ENCODE measurements at regions not wholly inside any gene's neighbourhood (a gene's known extent, or its start where the extent isn't known, plus 50 kb on each side); places are given as distances from the start of the nearest gene placed in this dataset.

- FAIRE-seq (no peak), DNase-seq (ENCODE audit: insufficient read length, low spot score) (no peak)
- TF ChIP-seq SPI1 (IDR thresholded peaks at IDR 0.05; ENCODE audit: low read depth, low read length) (no peak), POLR2A (IDR thresholded peaks at IDR 0.05; ENCODE audit: low read depth, low read length) (no peak), TAF1 (IDR thresholded peaks at IDR 0.05; ENCODE audit: low read depth, low read length) (no peak)
Measured at GRCh38 chr20:52754366-52754765, 217.8 kb upstream of the TSHZ2 start.

GRCh38 chr20:52752023-52752422 lies 220.1 kb upstream of the TSHZ2 start:
- no peak for TF ChIP-seq POU2F2 (IDR thresholded peaks at IDR 0.05; ENCODE audit: low read depth, low read length)
- no peak for TF ChIP-seq PAX5 (IDR thresholded peaks at IDR 0.05; ENCODE audit: insufficient read depth, low read length, severe bottlenecking)
- no peak for TF ChIP-seq TAF1 (IDR thresholded peaks at IDR 0.05; ENCODE audit: low read depth, low read length)
- TF ChIP-seq POLR2A (IDR thresholded peaks at IDR 0.05; ENCODE audit: low read depth, low read length) = no peak
- TF ChIP-seq POLR2AphosphoS5 (IDR thresholded peaks at IDR 0.05; ENCODE audit: low read depth, low read length) = no peak
- no peak for TF ChIP-seq SPI1 (IDR thresholded peaks at IDR 0.05; ENCODE audit: low read depth, low read length)
- FAIRE-seq (no peak), DNase-seq (ENCODE audit: insufficient read length, low spot score) (no peak)

DNA sequence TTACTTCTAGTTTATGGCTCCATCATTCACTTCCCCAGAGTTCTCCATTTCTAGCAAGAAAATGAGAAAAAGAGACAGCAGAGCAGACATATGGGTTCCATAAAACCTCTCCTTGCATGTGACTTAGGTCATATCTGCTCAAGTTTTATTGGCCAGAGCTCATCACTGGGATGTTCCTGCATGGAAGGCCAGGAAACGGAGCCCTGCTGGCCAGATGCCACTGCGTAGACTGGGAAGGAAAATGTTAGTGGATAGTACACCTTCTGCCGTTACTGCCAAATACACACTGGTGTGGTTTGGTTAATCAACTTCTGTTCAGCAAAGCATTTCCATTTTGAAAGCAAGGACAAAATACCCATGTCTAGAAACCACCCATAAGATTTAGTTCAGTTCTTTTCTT lies 220.6 kb upstream of the TSHZ2 start:
- FAIRE-seq (no peak), DNase-seq (ENCODE audit: insufficient read length, low spot score) (no peak)
- TF ChIP-seq SPI1 (IDR thresholded peaks at IDR 0.05; ENCODE audit: low read depth, low read length) (no peak), POLR2A (IDR thresholded peaks at IDR 0.05; ENCODE audit: low read depth, low read length) (no peak), POU2F2 (IDR thresholded peaks at IDR 0.05; ENCODE audit: low read depth, low read length) (no peak), TAF1 (IDR thresholded peaks at IDR 0.05; ENCODE audit: low read depth, low read length) (no peak), POLR2AphosphoS5 (IDR thresholded peaks at IDR 0.05; ENCODE audit: low read depth, low read length) (no peak), PAX5 (IDR thresholded peaks at IDR 0.05; ENCODE audit: insufficient read depth, low read length, severe bottlenecking) (no peak)

- FAIRE-seq (no peak), DNase-seq (ENCODE audit: insufficient read length, low spot score) (no peak)
- TF ChIP-seq TAF1 (IDR thresholded peaks at IDR 0.05; ENCODE audit: low read depth, low read length) = no peak
- no peak for TF ChIP-seq SPI1 (IDR thresholded peaks at IDR 0.05; ENCODE audit: low read depth, low read length)
- TF ChIP-seq POLR2AphosphoS5 (IDR thresholded peaks at IDR 0.05; ENCODE audit: low read depth, low read length) = no peak
- TF ChIP-seq POU2F2 (IDR thresholded peaks at IDR 0.05; ENCODE audit: low read depth, low read length) = no peak
- TF ChIP-seq PAX5 (IDR thresholded peaks at IDR 0.05; ENCODE audit: insufficient read depth, low read length, severe bottlenecking) = no peak
- TF ChIP-seq POLR2A (IDR thresholded peaks at IDR 0.05; ENCODE audit: low read depth, low read length) = no peak
Measured at GRCh38 chr20:52749938-52750337, 222.2 kb upstream of the TSHZ2 start.

GRCh38 chr20:52748990-52749389 lies 223.2 kb upstream of the TSHZ2 start:
- FAIRE-seq (no peak), DNase-seq (ENCODE audit: insufficient read length, low spot score) (no peak)
- no peak for TF ChIP-seq PAX5 (IDR thresholded peaks at IDR 0.05; ENCODE audit: insufficient read depth, low read length, severe bottlenecking)
- TF ChIP-seq TAF1 (IDR thresholded peaks at IDR 0.05; ENCODE audit: low read depth, low read length) = no peak
- TF ChIP-seq POU2F2 (IDR thresholded peaks at IDR 0.05; ENCODE audit: low read depth, low read length) = no peak
- TF ChIP-seq POLR2A (IDR thresholded peaks at IDR 0.05; ENCODE audit: low read depth, low read length) = no peak
- no peak for TF ChIP-seq POLR2AphosphoS5 (IDR thresholded peaks at IDR 0.05; ENCODE audit: low read depth, low read length)
- no peak for TF ChIP-seq SPI1 (IDR thresholded peaks at IDR 0.05; ENCODE audit: low read depth, low read length)

DNA sequence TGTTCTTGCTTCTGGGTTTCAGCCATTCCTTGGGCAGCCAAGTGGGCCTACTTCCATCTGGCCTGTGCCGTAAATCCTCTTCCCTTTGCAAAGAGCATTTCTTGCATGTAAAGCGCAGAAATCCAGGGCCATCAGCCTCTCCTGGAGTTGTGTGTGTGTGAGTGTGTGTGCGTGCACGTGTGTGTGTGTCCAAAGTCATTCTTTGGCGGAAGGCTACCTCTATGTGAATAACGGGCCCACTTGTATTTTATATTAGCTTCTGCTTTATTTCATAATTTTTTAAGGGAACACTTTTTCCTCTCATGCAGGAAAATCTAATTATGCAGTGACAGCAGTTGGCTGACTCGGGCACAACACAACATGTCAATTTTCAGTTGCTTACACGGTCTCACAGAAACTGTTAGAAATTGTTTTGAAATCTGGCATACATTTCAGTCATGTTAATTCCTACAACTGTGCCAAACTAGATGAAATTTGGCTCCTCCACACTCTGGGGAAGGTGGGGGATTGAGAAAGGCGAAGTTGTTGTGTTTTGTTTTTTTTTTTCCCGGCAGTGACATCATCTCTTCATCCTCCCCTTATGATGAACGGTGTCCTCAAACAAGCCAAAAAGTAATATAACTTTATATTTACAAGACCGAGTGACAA lies 223.7 kb upstream of the TSHZ2 start:
- FAIRE-seq = no peak
- DNase-seq (ENCODE audit: insufficient read length, low spot score) = no peak
- TF ChIP-seq POLR2AphosphoS5 (IDR thresholded peaks at IDR 0.05; ENCODE audit: low read depth, low read length) (no peak), POLR2A (IDR thresholded peaks at IDR 0.05; ENCODE audit: low read depth, low read length) (no peak), POU2F2 (IDR thresholded peaks at IDR 0.05; ENCODE audit: low read depth, low read length) (no peak), PAX5 (IDR thresholded peaks at IDR 0.05; ENCODE audit: insufficient read depth, low read length, severe bottlenecking) (no peak), SPI1 (IDR thresholded peaks at IDR 0.05; ENCODE audit: low read depth, low read length) (no peak), TAF1 (IDR thresholded peaks at IDR 0.05; ENCODE audit: low read depth, low read length) (no peak)

DNA sequence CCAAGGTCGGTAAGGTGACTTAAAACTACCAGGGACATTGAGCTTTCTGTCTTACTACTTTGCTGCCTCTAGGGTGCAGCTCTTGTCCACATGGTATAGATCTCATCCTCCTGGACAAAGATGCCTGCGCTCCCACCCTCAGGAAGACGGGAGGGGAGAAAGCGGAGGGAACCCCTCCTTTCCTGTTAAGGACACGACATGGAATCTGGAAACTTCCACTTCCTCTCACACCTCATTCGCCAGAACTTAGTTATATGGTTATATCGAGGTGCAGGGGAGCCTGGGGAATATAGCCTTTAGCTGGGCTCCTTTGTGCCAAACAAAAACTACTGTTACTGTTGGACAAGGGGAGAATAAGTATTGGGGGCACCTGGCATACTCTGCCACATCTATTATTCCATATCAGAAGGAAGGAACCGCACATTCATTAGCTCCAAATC lies 224.3 kb upstream of the TSHZ2 start:
- TF ChIP-seq TAF1 (IDR thresholded peaks at IDR 0.05; ENCODE audit: low read depth, low read length) = no peak
- TF ChIP-seq POU2F2 (IDR thresholded peaks at IDR 0.05; ENCODE audit: low read depth, low read length) = no peak
- TF ChIP-seq POLR2AphosphoS5 (IDR thresholded peaks at IDR 0.05; ENCODE audit: low read depth, low read length) = no peak
- TF ChIP-seq SPI1 (IDR thresholded peaks at IDR 0.05; ENCODE audit: low read depth, low read length) = no peak
- no peak for TF ChIP-seq PAX5 (IDR thresholded peaks at IDR 0.05; ENCODE audit: insufficient read depth, low read length, severe bottlenecking)
- no peak for TF ChIP-seq POLR2A (IDR thresholded peaks at IDR 0.05; ENCODE audit: low read depth, low read length)
- DNase-seq (ENCODE audit: insufficient read length, low spot score) (no peak), FAIRE-seq (no peak)

DNA sequence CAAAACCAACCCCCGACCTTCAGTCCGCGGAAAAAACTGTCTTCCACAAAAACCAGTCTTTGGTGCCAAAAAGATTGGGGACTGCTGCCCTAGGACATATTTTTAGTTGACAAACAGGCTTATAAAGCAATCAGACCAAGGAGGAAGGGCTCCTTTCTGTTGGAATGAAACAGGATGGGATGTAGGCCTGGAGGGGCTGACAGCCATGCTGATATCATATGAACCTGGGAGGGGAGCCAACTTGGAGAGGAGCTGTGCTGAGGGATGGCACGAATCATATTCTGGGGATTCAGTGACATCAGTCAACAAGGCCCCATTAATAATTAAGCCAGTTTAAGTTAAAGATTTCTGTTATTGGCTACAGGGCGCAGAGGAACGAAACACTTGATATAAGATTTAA lies 225.4 kb upstream of the TSHZ2 start:
- TF ChIP-seq SPI1 (IDR thresholded peaks at IDR 0.05; ENCODE audit: low read depth, low read length) (no peak), TAF1 (IDR thresholded peaks at IDR 0.05; ENCODE audit: low read depth, low read length) (no peak), POLR2AphosphoS5 (IDR thresholded peaks at IDR 0.05; ENCODE audit: low read depth, low read length) (no peak), PAX5 (IDR thresholded peaks at IDR 0.05; ENCODE audit: insufficient read depth, low read length, severe bottlenecking) (no peak), POU2F2 (IDR thresholded peaks at IDR 0.05; ENCODE audit: low read depth, low read length) (no peak), POLR2A (IDR thresholded peaks at IDR 0.05; ENCODE audit: low read depth, low read length) (no peak)
- DNase-seq (ENCODE audit: insufficient read length, low spot score) (no peak), FAIRE-seq (no peak)

GRCh38 chr20:52746190-52746589 lies 226.0 kb upstream of the TSHZ2 start:
- no peak for DNase-seq (ENCODE audit: insufficient read length, low spot score)
- no peak for FAIRE-seq
- no peak for TF ChIP-seq TAF1 (IDR thresholded peaks at IDR 0.05; ENCODE audit: low read depth, low read length)
- TF ChIP-seq POU2F2 (IDR thresholded peaks at IDR 0.05; ENCODE audit: low read depth, low read length) = no peak
- no peak for TF ChIP-seq POLR2A (IDR thresholded peaks at IDR 0.05; ENCODE audit: low read depth, low read length)
- no peak for TF ChIP-seq SPI1 (IDR thresholded peaks at IDR 0.05; ENCODE audit: low read depth, low read length)
- no peak for TF ChIP-seq PAX5 (IDR thresholded peaks at IDR 0.05; ENCODE audit: insufficient read depth, low read length, severe bottlenecking)
- no peak for TF ChIP-seq POLR2AphosphoS5 (IDR thresholded peaks at IDR 0.05; ENCODE audit: low read depth, low read length)

DNA sequence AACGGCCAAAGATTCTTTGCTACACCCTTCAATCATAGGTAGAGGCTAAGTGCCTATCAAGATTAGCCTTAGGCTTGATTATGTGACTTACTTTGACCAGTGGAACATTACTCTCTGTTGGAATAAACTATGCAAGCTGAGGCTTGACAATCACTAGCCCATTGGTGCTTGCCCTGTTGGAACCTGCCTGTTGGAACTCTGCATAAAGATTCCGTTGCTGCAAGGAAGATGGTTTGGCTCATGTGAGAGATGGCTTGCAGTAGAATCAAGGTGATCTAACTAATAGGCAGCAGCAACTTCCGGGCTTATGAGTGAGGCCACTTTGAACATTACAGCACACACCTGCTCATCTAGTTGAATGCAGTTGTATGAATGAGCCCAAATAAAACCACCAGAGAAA lies 227.7 kb upstream of the TSHZ2 start:
- FAIRE-seq = no peak

More for the DNA sequence above, 227.7 kb upstream of the TSHZ2 start:
- no peak for TF ChIP-seq POU2F2 (IDR thresholded peaks at IDR 0.05; ENCODE audit: low read depth, low read length)
- TF ChIP-seq SPI1 (IDR thresholded peaks at IDR 0.05; ENCODE audit: low read depth, low read length) = no peak
- no peak for TF ChIP-seq POLR2A (IDR thresholded peaks at IDR 0.05; ENCODE audit: low read depth, low read length)
- no peak for TF ChIP-seq PAX5 (IDR thresholded peaks at IDR 0.05; ENCODE audit: insufficient read depth, low read length, severe bottlenecking)
- TF ChIP-seq TAF1 (IDR thresholded peaks at IDR 0.05; ENCODE audit: low read depth, low read length) = no peak
- TF ChIP-seq POLR2AphosphoS5 (IDR thresholded peaks at IDR 0.05; ENCODE audit: low read depth, low read length) = no peak
- no peak for DNase-seq (ENCODE audit: insufficient read length, low spot score)
